HepG2 (cell line): ENCODE measurements at regions not wholly inside any gene's neighbourhood (a gene's known extent, or its start where the extent isn't known, plus 50 kb on each side); places are given as distances from the start of the nearest gene placed in this dataset.

Experiments
- EZH2 ChIP-seq: conservative IDR thresholded peaks from 2 replicates; pipeline ENCODE4 v1.6.1; 2012; ENCODE audit warnings: mild to moderate bottlenecking, low read depth, low read length, moderate library complexity
- FLYWCH1 ChIP-seq: sonication (generic); formaldehyde crosslinking; IDR thresholded peaks from 2 replicates; pipeline ENCODE4 v1.8.1; 2023; ENCODE audit warnings: mild to moderate bottlenecking, missing genetic modification reagents
- GPN1 ChIP-seq: sonication (generic); formaldehyde crosslinking; IDR thresholded peaks from 2 replicates; pipeline ENCODE4 v1.5.1; 2020; ENCODE audit warnings: missing genetic modification reagents, borderline replicate concordance
- NCOA2 ChIP-seq: sonication (generic); formaldehyde crosslinking; IDR thresholded peaks from 2 replicates; pipeline ENCODE4 v1.8.0; 2022; ENCODE audit warnings: inconsistent platforms
- POLR2A ChIP-seq, 2 experiments: IDR thresholded peaks; 2 replicates each; pipeline ENCODE4 v1.6.1; 2011; ENCODE audit warnings: low read depth in 2 of 2, low read length in 2 of 2, mild to moderate bottlenecking in 1 of 2, moderate library complexity in 1 of 2; ENCODE audit not compliant: insufficient read depth in 1 of 2
- SALL2 ChIP-seq: sonication (generic); formaldehyde crosslinking; IDR thresholded peaks from 2 replicates; pipeline ENCODE4 v1.8.1; 2023; ENCODE audit warnings: mild to moderate bottlenecking, missing genetic modification reagents, inconsistent platforms
- ZNF121 ChIP-seq: sonication (generic); formaldehyde crosslinking; IDR thresholded peaks from 2 replicates; pipeline ENCODE4 v1.5.0; 2020; ENCODE audit warnings: mild to moderate bottlenecking, missing genetic modification reagents
- ZNF441 ChIP-seq: sonication (generic); formaldehyde crosslinking; IDR thresholded peaks from 2 replicates; pipeline ENCODE4 v1.7.0; 2021; ENCODE audit warnings: missing genetic modification reagents, borderline replicate concordance
- ZSCAN29 ChIP-seq: sonication (generic); formaldehyde crosslinking; conservative IDR thresholded peaks from 2 replicates; pipeline ENCODE4 v1.4.0; 2020; ENCODE audit warnings: mild to moderate bottlenecking, missing genetic modification reagents
- TF ChIP-seq, protein P1 (sequence below): sonication (generic); formaldehyde crosslinking; IDR thresholded peaks from 2 replicates; pipeline ENCODE4 v1.8.1; 2023; ENCODE audit warnings: missing genetic modification reagents, inconsistent platforms, borderline replicate concordance
- TF ChIP-seq, protein P2 (sequence below): sonication (generic); formaldehyde crosslinking; IDR thresholded peaks from 2 replicates; pipeline ENCODE4 v1.5.0; 2020; ENCODE audit warnings: mild to moderate bottlenecking, missing genetic modification reagents, moderate library complexity

GRCh38 chr1:34645919-34646318, 108.9 kb upstream of the GJB5 start:
- no peak for TF ChIP-seq EZH2
- TF ChIP-seq ZNF121: no peak
- TF ChIP-seq, protein P1, sequence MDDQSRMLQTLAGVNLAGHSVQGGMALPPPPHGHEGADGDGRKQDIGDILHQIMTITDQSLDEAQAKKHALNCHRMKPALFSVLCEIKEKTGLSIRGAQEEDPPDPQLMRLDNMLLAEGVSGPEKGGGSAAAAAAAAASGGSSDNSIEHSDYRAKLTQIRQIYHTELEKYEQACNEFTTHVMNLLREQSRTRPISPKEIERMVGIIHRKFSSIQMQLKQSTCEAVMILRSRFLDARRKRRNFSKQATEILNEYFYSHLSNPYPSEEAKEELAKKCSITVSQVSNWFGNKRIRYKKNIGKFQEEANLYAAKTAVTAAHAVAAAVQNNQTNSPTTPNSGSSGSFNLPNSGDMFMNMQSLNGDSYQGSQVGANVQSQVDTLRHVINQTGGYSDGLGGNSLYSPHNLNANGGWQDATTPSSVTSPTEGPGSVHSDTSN (CRISPR knock-in tag): no peak
- no peak for TF ChIP-seq POLR2A (IDR thresholded peaks at IDR 0.05; ENCODE audit: insufficient read depth in 1 of 2, low read depth in 2 of 2, low read length in 2 of 2)
- TF ChIP-seq GPN1 (CRISPR knock-in tag): no peak
- TF ChIP-seq SALL2: no peak
- TF ChIP-seq ZNF441 (CRISPR knock-in tag): no peak
- no peak for TF ChIP-seq ZSCAN29 (CRISPR knock-in tag)
- TF ChIP-seq, protein P2, sequence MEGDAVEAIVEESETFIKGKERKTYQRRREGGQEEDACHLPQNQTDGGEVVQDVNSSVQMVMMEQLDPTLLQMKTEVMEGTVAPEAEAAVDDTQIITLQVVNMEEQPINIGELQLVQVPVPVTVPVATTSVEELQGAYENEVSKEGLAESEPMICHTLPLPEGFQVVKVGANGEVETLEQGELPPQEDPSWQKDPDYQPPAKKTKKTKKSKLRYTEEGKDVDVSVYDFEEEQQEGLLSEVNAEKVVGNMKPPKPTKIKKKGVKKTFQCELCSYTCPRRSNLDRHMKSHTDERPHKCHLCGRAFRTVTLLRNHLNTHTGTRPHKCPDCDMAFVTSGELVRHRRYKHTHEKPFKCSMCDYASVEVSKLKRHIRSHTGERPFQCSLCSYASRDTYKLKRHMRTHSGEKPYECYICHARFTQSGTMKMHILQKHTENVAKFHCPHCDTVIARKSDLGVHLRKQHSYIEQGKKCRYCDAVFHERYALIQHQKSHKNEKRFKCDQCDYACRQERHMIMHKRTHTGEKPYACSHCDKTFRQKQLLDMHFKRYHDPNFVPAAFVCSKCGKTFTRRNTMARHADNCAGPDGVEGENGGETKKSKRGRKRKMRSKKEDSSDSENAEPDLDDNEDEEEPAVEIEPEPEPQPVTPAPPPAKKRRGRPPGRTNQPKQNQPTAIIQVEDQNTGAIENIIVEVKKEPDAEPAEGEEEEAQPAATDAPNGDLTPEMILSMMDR (CRISPR knock-in tag): no peak
- no peak for TF ChIP-seq FLYWCH1
- no peak for TF ChIP-seq NCOA2 (CRISPR knock-in tag)
